Ammon's horn (tissue), 1 donor: ENCODE measurements at regions not wholly inside any gene's neighbourhood (a gene's known extent, or its start where the extent isn't known, plus 50 kb on each side); places are given as distances from the start of the nearest gene placed in this dataset.
"Not testable (repeated sequence)": the region's sequence is repeated elsewhere in the genome, so short reads cannot be mapped to it uniquely, and the experiment has no call there.

Source experiments
- DNase-seq: peaks from one replicate; pipeline ENCODE4 v3.0.0-alpha.2; 2016; ENCODE audit warnings: low spot score

- DNase-seq = no peak
Measured at GRCh38 chr1:182331387-182331786, 60.2 kb downstream of the GLUL start.

GRCh38 chr1:182330303-182330702, 61.3 kb downstream of the GLUL start:
- no peak for DNase-seq

GRCh38 chr1:182329471-182329870, 62.1 kb downstream of the GLUL start:
- DNase-seq = no peak

DNA sequence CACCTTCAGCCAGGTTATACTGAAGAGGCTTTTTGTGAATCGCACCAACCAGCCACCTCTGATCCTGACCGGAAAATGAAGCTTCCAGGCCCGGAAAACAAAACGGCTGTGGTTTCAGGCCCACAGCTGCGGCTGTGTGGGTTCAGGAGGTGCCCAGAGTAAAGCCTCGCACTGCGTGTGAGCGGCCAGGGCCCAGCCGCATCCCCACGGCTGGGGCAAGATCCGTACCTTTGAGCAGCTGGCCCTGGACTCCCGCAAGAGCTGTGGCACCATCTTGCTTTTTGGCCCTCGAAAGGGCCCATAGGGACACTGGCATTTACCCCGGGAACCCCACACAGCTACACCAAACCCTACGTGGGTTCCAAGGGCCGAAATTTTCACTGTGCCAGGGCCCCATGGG, 63.0 kb downstream of the GLUL start:
- no peak for DNase-seq

GRCh38 chr1:182325339-182325738, 66.3 kb downstream of the GLUL start:
- DNase-seq = no peak

DNA sequence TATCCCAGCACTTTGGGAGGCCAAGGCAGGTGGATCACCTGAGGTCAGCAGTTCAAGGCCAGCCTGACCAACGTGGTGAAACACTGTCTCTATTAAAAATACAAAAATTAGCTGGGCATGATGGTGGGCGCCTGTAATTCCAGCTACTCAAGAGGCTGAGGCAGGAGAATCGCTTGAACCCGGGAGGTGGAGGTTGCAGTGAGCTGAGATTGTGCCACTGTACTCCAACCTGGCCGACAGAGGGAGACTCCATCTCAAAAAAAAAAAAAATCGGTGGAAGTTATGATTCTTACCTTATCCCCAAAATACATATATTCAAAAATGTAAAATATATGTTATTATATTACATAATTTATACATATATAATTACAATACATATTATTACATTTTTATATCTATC, 70.1 kb downstream of the GLUL start:
- DNase-seq = not testable (repeated sequence)

- DNase-seq = peak; percentile 48
Measured at GRCh38 chr1:182317611-182318161, 73.9 kb downstream of the GLUL start.

GRCh38 chr1:182316454-182316853, 75.1 kb downstream of the GLUL start:
- DNase-seq = not testable (repeated sequence)

- DNase-seq = no peak
Measured at GRCh38 chr1:182315167-182315556, 76.4 kb downstream of the GLUL start.

- DNase-seq = no peak
Measured at GRCh38 chr1:182309631-182310351, 81.8 kb downstream of the GLUL start.

DNA sequence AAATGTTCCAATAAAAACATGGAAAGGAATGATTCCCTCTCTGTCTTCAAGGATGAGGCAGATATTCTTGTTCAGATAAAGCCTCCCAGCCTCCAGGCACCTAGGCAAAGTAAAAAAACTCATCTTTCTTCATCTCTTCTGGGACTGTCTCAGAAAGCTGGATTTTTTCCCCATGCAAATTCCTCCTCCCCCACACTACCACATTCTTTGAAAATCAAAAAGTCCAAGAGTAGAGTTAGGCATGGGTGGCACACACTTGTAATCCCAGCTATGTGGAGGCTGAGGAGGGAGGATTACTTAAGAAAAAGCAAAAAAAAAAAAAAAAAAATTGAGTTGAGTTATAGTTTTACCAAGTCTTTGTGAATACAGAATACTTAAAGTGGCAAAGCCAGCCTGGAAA, 82.8 kb downstream of the GLUL start:
- DNase-seq = no peak

- DNase-seq = not testable (repeated sequence)
Measured at GRCh38 chr1:182307486-182307885, 84.1 kb downstream of the GLUL start.

DNA sequence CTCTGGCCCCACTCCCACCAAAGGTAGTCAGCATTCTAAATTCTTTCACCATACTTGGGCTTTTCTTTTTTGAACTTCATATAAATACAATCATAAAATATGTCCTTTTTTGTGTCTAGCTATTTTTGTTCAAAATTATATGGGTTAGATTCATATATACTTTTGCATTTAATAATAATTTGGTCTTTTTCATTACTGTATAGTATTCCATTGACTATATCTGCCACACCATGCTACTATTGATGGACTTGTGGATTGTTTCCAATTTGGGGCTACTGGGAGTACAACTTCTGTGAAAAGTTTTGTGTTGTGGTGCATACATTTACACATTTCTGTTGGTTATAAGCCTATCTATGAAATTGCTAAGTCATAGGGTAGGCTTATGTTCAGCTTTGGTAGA, 85.7 kb downstream of the GLUL start:
- DNase-seq = no peak

DNA sequence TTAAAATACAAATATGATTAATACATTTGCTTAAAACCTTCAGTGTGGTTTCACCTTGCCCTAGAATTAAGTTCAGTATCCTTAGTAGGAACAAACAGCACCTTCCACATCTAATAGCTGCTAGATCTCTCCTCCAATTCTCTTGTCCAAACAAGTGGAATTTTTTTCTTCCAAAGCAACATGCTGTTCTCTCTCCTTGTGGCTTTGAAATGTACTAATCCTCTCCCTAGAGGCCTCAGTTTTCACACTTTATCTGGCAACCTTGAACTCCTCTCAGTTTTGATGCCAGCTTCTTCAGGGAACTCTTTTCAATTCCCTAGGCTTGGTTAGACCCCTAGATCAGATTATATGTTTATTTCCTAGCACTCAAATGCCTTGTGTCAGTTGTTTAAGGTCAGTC, 87.0 kb downstream of the GLUL start:
- DNase-seq = no peak

GRCh38 chr1:182304218-182304617, 87.4 kb downstream of the GLUL start:
- no peak for DNase-seq

GRCh38 chr1:182303778-182304177, 87.8 kb downstream of the GLUL start:
- DNase-seq = no peak

- DNase-seq = peak; percentile 91
Measured at GRCh38 chr1:182301467-182302198, 90.0 kb downstream of the GLUL start.

DNA sequence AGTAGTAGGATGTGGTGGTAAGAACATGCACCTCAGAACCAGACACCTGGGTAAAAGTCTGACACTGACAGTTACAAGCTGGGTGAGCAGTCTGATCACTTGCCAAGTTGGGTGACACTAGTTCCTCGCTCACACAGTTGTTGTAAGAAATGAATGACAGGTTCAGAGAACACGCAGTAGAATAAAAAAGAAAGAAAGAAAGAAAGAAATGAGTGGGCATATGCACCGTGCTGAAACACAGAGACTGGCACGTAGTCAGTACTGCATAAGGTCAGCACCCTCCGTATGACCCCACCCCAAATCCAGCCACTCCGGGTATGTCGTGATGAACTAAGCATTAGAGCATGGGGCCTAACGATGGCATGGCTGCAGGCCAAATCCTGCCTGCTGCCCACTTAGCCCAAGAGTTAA, 90.6 kb downstream of the GLUL start:
- DNase-seq = no peak

DNA sequence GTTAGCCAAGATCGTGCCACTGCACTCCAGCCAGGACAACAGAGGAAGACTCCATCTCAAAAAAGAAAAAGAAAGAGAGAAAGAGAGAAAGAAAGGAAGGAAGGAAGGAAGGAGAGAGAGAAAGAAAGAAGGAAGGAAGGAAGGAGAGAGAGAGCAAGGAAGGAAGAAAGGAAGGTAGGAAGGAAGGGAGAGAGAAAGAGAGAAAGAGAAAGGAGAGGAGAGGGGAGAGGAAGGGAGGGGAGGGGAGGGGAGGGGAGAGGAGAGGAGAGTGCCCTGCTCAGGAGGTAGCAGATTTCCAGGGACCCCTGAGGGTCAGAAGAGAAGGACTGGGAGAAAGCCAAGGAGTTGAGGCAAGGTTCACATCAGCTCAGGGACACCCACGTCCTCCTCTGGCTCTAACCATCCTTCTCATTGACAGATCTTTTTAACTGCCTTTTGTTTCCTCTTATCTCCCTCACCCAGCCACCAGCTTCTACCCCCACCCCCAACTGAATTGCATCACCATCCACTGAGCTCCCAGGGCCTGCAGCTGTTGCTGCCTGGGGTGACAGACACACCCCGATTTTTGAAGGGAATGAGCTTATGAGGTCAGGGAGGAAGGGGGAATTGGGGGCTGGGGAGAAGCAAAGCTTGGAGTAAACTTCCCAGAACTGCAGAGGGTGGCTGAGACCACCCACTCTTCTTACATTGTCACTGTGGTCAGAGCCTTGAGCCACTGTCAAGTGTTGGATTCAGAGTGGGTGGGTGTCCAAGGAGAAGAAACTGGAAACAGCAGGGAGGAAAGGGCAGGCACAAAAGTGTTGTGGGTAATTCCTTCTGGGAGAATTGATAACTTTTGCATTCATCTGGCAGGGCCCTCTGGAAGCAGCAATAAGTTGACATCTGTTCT, 91.6 kb downstream of the GLUL start:
- peak; percentile 78 for DNase-seq

GRCh38 chr1:182299054-182299727, 92.4 kb downstream of the GLUL start:
- DNase-seq = not testable (repeated sequence)

DNA sequence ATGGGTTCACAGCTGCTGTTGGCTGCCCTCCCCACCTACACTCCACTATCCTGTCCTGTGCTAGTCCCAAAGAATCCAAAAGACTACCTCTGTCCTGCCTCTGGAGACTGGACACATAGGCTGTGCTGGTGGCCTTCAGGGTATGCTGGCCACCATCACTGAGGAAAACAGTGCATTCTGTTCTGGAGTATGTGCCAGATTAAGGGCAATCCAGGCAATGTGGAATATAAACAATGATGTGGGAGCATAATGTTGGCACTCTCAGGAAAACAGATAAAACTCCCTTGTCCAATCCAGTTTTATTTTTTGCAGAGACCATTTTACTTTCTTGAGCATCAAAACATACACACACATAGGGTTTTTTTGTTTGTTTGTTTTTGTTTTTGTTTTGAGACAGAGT, 94.3 kb downstream of the GLUL start:
- no peak for DNase-seq

- DNase-seq = no peak
Measured at GRCh38 chr1:182295697-182296096, 95.9 kb downstream of the GLUL start.
